Activated T-helper 2 cell treated with anti-CD3 and anti-CD28 coated beads, Interferon-gamma antibody, Interleukin-2, Interleukin-4, amounts not matched to agents 10 μg/mL and 5 μg/mL and 100 μg/mL, durations not matched to agents 14 hours and 24 hours and 36 hours (primary cell): ENCODE measurements at regions not wholly inside any gene's neighbourhood (a gene's known extent, or its start where the extent isn't known, plus 50 kb on each side); places are given as distances from the start of the nearest gene placed in this dataset.

Experiments
- DNase-seq: peaks from one replicate; pipeline ENCODE4 v3.0.0; 2021; ENCODE audit warnings: low spot score
- H3K27ac Mint-ChIP-seq: one replicate; pipeline ENCODE4 v1.8.0; 2021; ENCODE audit warnings: mixed read lengths
- H3K27me3 Mint-ChIP-seq: one replicate; pipeline ENCODE4 v1.8.0; 2021; ENCODE audit warnings: low read depth, mixed read lengths
- H3K36me3 Mint-ChIP-seq: one replicate; pipeline ENCODE4 v1.8.0; 2021; ENCODE audit warnings: low read depth, mixed read lengths
- H3K4me1 Mint-ChIP-seq: one replicate; pipeline ENCODE4 v1.8.0; 2021; ENCODE audit warnings: low read depth, mixed read lengths
- H3K4me3 Mint-ChIP-seq: one replicate; pipeline ENCODE4 v1.8.0; 2021; ENCODE audit warnings: low read depth, mild to moderate bottlenecking, moderate library complexity, mixed read lengths
- H3K9me3 Mint-ChIP-seq: one replicate; pipeline ENCODE4 v1.8.0; 2021; ENCODE audit warnings: mixed read lengths
- intact Hi-C: fragments of 100-400 bp; cut with micrococcal nuclease; formaldehyde crosslinking; loops from one replicate; pipeline ENCODE4 v1.15.1; 2023

- Mint-ChIP-seq H3K27me3 (no peaks in the 10 kb centered on the region), H3K4me1 (no peaks in the 10 kb centered on the region), H3K27ac (no peak overlapping the region), H3K4me3 (no peak overlapping the region), H3K9me3 (peaks cover 19% of the 10 kb centered on the region), H3K36me3 (no peaks in the 10 kb centered on the region)
- no peak for DNase-seq
- intact Hi-C loops = no loop called here
These were observed 138.9 kb upstream of the DCC start for GRCh38 chr18:52200921-52201663.

DNA sequence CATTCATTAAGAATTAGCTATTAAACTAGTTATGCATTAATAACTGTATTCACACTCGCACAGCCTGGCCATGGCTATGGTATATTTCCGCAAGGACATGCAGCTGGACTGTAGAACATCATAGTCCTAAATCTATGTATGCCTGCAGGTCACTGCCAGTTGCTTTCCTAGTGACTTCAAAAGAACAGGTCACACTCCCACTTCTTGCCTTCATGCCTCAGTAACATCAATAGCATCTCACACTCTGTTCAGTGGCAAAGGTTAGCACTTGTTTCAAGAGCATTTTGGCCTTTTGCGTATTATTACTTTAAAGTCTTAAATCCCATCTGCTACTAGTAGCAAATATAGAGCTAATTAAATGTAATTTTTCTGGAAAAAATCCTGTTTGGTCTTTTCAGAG lies 131.4 kb upstream of the DCC start:
- peaks cover 7% of the 10 kb centered on the region for H3K9me3 Mint-ChIP-seq
- no peak overlapping the region for H3K4me3 Mint-ChIP-seq
- no peak overlapping the region for H3K27ac Mint-ChIP-seq
- intact Hi-C loops = no loop called here
- H3K36me3 Mint-ChIP-seq = no peaks in the 10 kb centered on the region
- no peaks in the 10 kb centered on the region for H3K27me3 Mint-ChIP-seq
- H3K4me1 Mint-ChIP-seq = no peaks in the 10 kb centered on the region
- no peak for DNase-seq

GRCh38 chr18:52216109-52216508 lies 123.9 kb upstream of the DCC start:
- no peaks in the 10 kb centered on the region for H3K9me3 Mint-ChIP-seq
- H3K27ac Mint-ChIP-seq = no peak overlapping the region
- DNase-seq = no peak
- no peaks in the 10 kb centered on the region for H3K36me3 Mint-ChIP-seq
- no peak overlapping the region for H3K4me3 Mint-ChIP-seq
- H3K27me3 Mint-ChIP-seq = no peaks in the 10 kb centered on the region
- intact Hi-C loops = no loop called here
- H3K4me1 Mint-ChIP-seq = no peaks in the 10 kb centered on the region

DNA sequence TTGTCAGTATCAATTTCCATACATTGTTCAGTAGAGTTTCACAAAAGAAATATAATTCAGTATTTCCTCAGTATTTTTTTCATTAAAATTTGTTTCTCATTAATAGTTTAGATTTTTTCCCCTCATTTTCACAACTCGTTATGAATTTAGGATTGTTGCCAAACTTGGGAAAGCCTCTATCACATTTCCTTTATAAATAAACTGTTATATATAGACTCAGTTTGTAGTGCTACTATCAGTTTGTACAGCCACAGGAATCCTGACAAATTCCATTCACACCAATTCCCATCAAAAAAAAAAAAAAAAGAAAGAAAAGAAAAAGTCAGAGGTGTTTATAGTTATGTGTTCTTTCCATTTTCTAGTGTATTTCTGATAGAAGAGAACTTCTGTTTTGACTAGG lies 123.3 kb upstream of the DCC start:
- H3K27ac Mint-ChIP-seq = no peak overlapping the region
- intact Hi-C loops = no loop called here
- no peak for DNase-seq
- no peak overlapping the region for H3K4me3 Mint-ChIP-seq
- H3K4me1 Mint-ChIP-seq = no peaks in the 10 kb centered on the region
- H3K36me3 Mint-ChIP-seq = no peaks in the 10 kb centered on the region
- H3K9me3 Mint-ChIP-seq = no peaks in the 10 kb centered on the region
- no peaks in the 10 kb centered on the region for H3K27me3 Mint-ChIP-seq

- Mint-ChIP-seq H3K4me3 (no peak overlapping the region), H3K27me3 (no peaks in the 10 kb centered on the region), H3K9me3 (no peaks in the 10 kb centered on the region), H3K36me3 (no peaks in the 10 kb centered on the region), H3K27ac (no peak overlapping the region), H3K4me1 (no peaks in the 10 kb centered on the region)
- DNase-seq = no peak
- intact Hi-C loops = no loop called here
These were observed 120.9 kb upstream of the DCC start for GRCh38 chr18:52219102-52219501.

DNA sequence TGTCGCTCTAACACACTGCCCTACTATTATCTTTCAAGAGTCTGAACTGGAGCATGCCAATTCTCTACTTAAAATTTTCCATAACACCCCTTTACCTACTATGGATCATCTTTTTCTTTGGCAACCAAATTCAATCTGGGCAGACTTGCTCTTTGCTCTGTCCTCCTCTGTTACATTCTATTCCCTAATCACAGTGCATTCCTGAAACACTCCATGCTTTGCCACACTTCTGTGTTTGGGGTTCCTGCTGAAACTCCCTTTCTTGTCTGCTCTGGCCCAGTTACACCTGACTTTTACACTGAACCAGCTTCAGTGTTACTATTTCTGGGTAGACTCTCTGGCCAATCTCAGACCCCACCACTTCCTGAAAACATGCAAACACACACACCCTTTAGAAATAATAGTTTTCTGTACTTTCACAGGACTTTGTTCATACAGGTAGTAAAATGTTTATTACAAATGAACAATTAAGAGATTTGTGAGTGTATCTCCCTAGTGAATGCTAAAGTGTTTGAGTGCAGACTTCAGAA lies 119.9 kb upstream of the DCC start:
- H3K36me3 Mint-ChIP-seq = no peaks in the 10 kb centered on the region
- intact Hi-C loops = no loop called here
- no peak overlapping the region for H3K4me3 Mint-ChIP-seq
- no peaks in the 10 kb centered on the region for H3K9me3 Mint-ChIP-seq
- no peaks in the 10 kb centered on the region for H3K4me1 Mint-ChIP-seq
- H3K27ac Mint-ChIP-seq = no peak overlapping the region
- no peak for DNase-seq
- H3K27me3 Mint-ChIP-seq = no peaks in the 10 kb centered on the region

DNA sequence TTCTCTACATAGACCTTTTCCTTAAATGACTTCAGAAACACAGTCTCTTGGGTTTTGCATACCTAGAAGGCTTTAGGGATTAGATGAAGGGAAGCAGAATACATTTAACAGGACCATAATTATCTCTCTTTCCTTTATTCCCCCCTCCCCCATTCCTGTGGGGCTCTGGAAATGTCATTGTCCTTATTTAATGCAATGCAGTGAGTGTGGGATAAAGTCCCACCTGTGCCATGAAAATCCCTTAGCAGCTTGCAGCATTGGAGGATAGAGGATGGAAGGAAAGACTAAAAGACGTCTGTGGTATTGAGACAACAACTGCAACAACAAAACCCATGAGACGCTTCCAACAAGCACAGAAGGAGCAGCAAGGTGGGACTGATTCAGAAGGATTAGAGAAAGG lies 117.8 kb upstream of the DCC start:
- H3K4me1 Mint-ChIP-seq = no peaks in the 10 kb centered on the region
- H3K36me3 Mint-ChIP-seq = no peaks in the 10 kb centered on the region
- H3K27me3 Mint-ChIP-seq = no peaks in the 10 kb centered on the region
- no peaks in the 10 kb centered on the region for H3K9me3 Mint-ChIP-seq
- H3K4me3 Mint-ChIP-seq = no peak overlapping the region
- intact Hi-C loops = no loop called here
- DNase-seq = no peak
- no peak overlapping the region for H3K27ac Mint-ChIP-seq

DNA sequence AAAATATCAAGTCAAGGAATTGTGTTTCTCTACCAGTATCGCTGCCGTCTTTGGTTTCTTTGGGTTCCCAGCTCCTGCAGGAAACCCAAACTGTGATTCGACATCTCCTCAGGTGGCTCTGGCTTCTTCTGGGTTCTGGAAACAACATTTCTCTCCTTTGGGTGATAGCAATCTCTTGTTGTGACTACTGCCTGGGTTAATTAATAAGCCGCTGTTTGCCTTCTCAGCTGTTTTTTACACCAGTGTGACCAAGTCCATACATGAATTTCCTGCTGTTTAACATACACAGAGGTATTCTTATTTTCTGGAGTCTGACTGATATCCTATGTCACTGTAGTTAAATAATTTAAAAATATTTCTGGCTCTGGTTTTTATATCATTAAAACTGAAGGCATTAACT lies 112.5 kb upstream of the DCC start:
- H3K27me3 Mint-ChIP-seq = no peaks in the 10 kb centered on the region
- H3K36me3 Mint-ChIP-seq = no peaks in the 10 kb centered on the region
- H3K4me1 Mint-ChIP-seq = no peaks in the 10 kb centered on the region
- H3K27ac Mint-ChIP-seq = no peak overlapping the region
- no peak overlapping the region for H3K4me3 Mint-ChIP-seq
- intact Hi-C loops = no loop called here
- DNase-seq = no peak
- no peaks in the 10 kb centered on the region for H3K9me3 Mint-ChIP-seq

DNA sequence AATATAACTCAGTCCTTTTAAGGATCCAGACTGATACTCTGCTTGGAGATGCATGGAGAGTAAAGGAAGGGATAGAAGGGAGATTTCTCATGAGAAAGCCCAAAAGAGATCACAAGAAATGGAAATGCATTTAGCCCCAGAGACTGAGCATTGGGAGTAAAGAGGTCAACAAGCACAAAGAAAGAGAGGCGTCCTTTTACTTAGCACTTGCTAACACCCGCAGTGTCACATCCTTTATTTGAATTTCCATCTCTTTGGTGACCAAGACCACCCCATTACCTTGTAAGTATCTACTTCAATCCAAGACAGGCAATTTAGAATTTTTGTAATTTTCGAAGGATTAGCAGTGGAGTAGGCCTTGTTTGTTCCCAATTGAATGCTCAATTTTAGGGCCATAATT lies 111.8 kb upstream of the DCC start:
- no peaks in the 10 kb centered on the region for H3K9me3 Mint-ChIP-seq
- no peak overlapping the region for H3K4me3 Mint-ChIP-seq
- DNase-seq = no peak
- H3K27me3 Mint-ChIP-seq = no peaks in the 10 kb centered on the region
- H3K27ac Mint-ChIP-seq = no peak overlapping the region
- no peaks in the 10 kb centered on the region for H3K36me3 Mint-ChIP-seq
- intact Hi-C loops = no loop called here
- no peaks in the 10 kb centered on the region for H3K4me1 Mint-ChIP-seq

- Mint-ChIP-seq H3K4me3 (no peak overlapping the region), H3K27me3 (no peaks in the 10 kb centered on the region), H3K9me3 (peaks cover 3% of the 10 kb centered on the region), H3K27ac (no peak overlapping the region), H3K36me3 (no peaks in the 10 kb centered on the region), H3K4me1 (no peaks in the 10 kb centered on the region)
- intact Hi-C loops = no loop called here
- no peak for DNase-seq
These were observed 103.9 kb upstream of the DCC start for GRCh38 chr18:52236131-52236530.

GRCh38 chr18:52237551-52237950 lies 102.4 kb upstream of the DCC start:
- Mint-ChIP-seq H3K27me3 (no peaks in the 10 kb centered on the region), H3K4me1 (no peaks in the 10 kb centered on the region), H3K4me3 (no peak overlapping the region), H3K36me3 (no peaks in the 10 kb centered on the region), H3K27ac (no peak overlapping the region), H3K9me3 (peaks cover 3% of the 10 kb centered on the region)
- DNase-seq = no peak
- intact Hi-C loops = no loop called here

GRCh38 chr18:52242711-52243110 lies 97.3 kb upstream of the DCC start:
- Mint-ChIP-seq H3K27me3 (no peaks in the 10 kb centered on the region), H3K9me3 (peaks cover 8% of the 10 kb centered on the region), H3K4me3 (no peak overlapping the region), H3K4me1 (no peaks in the 10 kb centered on the region), H3K36me3 (no peaks in the 10 kb centered on the region), H3K27ac (no peak overlapping the region)
- DNase-seq = no peak
- intact Hi-C loops = no loop called here

DNA sequence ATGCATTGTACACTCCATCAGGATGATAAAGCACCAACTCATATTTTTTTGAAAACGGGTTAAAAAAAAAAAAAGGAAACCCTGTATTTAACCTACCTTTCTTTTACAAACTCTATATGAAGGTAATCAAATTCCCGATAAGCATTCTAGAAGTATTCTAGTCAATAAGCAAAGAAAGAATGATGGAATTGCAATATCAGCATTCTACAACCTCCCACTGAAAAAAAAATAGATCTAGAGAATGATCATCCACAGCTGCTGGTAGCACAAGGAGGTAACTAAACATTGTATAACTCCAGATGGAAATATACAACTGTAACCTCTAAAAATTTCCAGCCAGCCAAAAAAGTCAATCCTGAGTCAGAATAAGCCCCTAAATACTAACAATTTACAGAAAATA lies 95.3 kb upstream of the DCC start:
- H3K27ac Mint-ChIP-seq = no peak overlapping the region
- no peaks in the 10 kb centered on the region for H3K36me3 Mint-ChIP-seq
- intact Hi-C loops = no loop called here
- H3K4me3 Mint-ChIP-seq = no peak overlapping the region
- DNase-seq = no peak
- peaks cover 5% of the 10 kb centered on the region for H3K9me3 Mint-ChIP-seq
- no peaks in the 10 kb centered on the region for H3K27me3 Mint-ChIP-seq
- no peaks in the 10 kb centered on the region for H3K4me1 Mint-ChIP-seq

DNA sequence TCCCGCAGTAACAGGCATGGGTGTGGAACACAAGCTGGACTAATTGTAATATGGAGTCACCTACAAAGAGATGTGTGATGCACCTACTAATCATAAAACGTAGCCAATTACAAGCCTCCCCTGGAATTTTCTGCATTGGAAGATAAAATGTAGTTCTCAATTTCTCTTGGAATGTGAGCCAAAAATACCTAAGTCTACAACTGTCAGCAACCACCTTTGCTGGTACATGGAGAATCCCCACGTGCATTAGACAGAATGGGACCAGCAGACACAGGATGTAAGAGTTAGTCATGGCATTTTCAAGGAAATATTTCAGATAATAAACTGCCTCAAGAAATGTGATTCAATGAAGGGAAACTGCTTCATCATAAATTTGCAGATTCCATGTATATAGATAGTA lies 85.6 kb upstream of the DCC start:
- Mint-ChIP-seq H3K9me3 (peaks cover 12% of the 10 kb centered on the region), H3K27me3 (no peaks in the 10 kb centered on the region), H3K4me3 (no peak overlapping the region), H3K27ac (no peak overlapping the region), H3K4me1 (no peaks in the 10 kb centered on the region), H3K36me3 (no peaks in the 10 kb centered on the region)
- no peak for DNase-seq
- intact Hi-C loops = no loop called here
